Keratinocyte (primary cell): ENCODE measurements at regions not wholly inside any gene's neighbourhood (a gene's known extent, or its start where the extent isn't known, plus 50 kb on each side); places are given as distances from the start of the nearest gene placed in this dataset.
"Not testable (repeated sequence)": the region's sequence is repeated elsewhere in the genome, so short reads cannot be mapped to it uniquely, and the experiment has no call there.

Experiments
- DNase-seq: peaks from one replicate; pipeline ENCODE4 v3.0.0-alpha.2; 2011; ENCODE audit warnings: low read depth, missing footprints, low spot score
- FAIRE-seq: peaks from 2 replicates; lab custom pipeline; 2011; peaks lifted over from hg19 to GRCh38; lab: Jason Lieb, UNC
- H2AFZ ChIP-seq: 2 replicates; pipeline ENCODE4 v1.6.0; 2012; ENCODE audit warnings: low read length, control low read depth, inconsistent platforms; ENCODE audit not compliant: control insufficient read depth
- H3K27ac ChIP-seq: 2 replicates; pipeline ENCODE4 v1.5.1; 2011; ENCODE audit warnings: low read length; ENCODE audit not compliant: control insufficient read depth, insufficient read depth
- H3K27me3 ChIP-seq: 3 replicates; pipeline ENCODE4 v1.6.0; 2011; ENCODE audit warnings: low read length; ENCODE audit not compliant: control insufficient read depth, insufficient read depth; ENCODE audit errors: extremely low read depth
- H3K36me3 ChIP-seq, 2 experiments: 2 replicates in 1 of 2; 3 replicates in 1 of 2; pipeline ENCODE4 v1.5.1; 2011; ENCODE audit warnings: low read length in 2 of 2, mild to moderate bottlenecking in 1 of 2; ENCODE audit not compliant: control insufficient read depth in 2 of 2, insufficient read depth in 2 of 2; ENCODE audit errors: extremely low read depth in 1 of 2
- H3K4me1 ChIP-seq: 3 replicates; pipeline ENCODE4 v1.5.1; 2011; ENCODE audit warnings: low read length; ENCODE audit not compliant: control insufficient read depth, insufficient read depth; ENCODE audit errors: extremely low read depth
- H3K4me2 ChIP-seq: 3 replicates; pipeline ENCODE4 v1.6.0; 2011; ENCODE audit warnings: low read depth, low read length; ENCODE audit not compliant: control insufficient read depth, insufficient read depth; ENCODE audit errors: extremely low read depth
- H3K4me3 ChIP-seq, 3 experiments: fragments of 200-600 bp in 1 of 3; sonication (generic) in 1 of 3; 2 replicates in 2 of 3; 3 replicates in 1 of 3; pipeline ENCODE4 v1.5.1; 2011 to 2016; ENCODE audit warnings: low read length in 3 of 3, mild to moderate bottlenecking in 3 of 3, control low read depth in 2 of 3, inconsistent platforms in 1 of 3, low read depth in 1 of 3, mixed read lengths in 1 of 3, mixed run types in 1 of 3, moderate library complexity in 1 of 3; ENCODE audit not compliant: control insufficient read depth in 2 of 3, insufficient read depth in 2 of 3; ENCODE audit errors: extremely low read depth in 1 of 3
- H3K79me2 ChIP-seq: 2 replicates; pipeline ENCODE4 v1.6.0; 2012; ENCODE audit warnings: low read length; ENCODE audit not compliant: control insufficient read depth, insufficient read depth
- H3K9ac ChIP-seq: 3 replicates; pipeline ENCODE4 v1.6.0; 2011; ENCODE audit warnings: low read length; ENCODE audit not compliant: control insufficient read depth, insufficient read depth; ENCODE audit errors: extremely low read depth
- H3K9me1 ChIP-seq: 3 replicates; pipeline ENCODE4 v1.6.0; 2011; ENCODE audit warnings: low read length; ENCODE audit not compliant: control insufficient read depth, insufficient read depth; ENCODE audit errors: extremely low read depth
- H3K9me3 ChIP-seq: 2 replicates; pipeline ENCODE4 v1.5.1; 2012; ENCODE audit warnings: low read depth, low read length; ENCODE audit not compliant: control insufficient read depth
- H4K20me1 ChIP-seq: 3 replicates; pipeline ENCODE4 v1.6.0; 2011; ENCODE audit warnings: low read length; ENCODE audit not compliant: control insufficient read depth, insufficient read depth; ENCODE audit errors: extremely low read depth
- EZH2 ChIP-seq: IDR thresholded peaks from one replicate; pipeline ENCODE4 v1.6.1; 2012; ENCODE audit warnings: inconsistent platforms, mild to moderate bottlenecking, low read length, moderate library complexity
- dilution Hi-C: fragments of 300-500 bp; cut with MboI; formaldehyde crosslinking; loops from one replicate; pipeline ENCODE4 v1.7.0; 2020; ENCODE audit warnings: low sequenced_read_pairs; ENCODE audit not compliant: extremely low pct_ligation_motif_present
- TF ChIP-seq, protein P1 (sequence below), 3 experiments: IDR thresholded peaks in 1 of 3; conservative IDR thresholded peaks in 1 of 3; optimal IDR thresholded peaks in 1 of 3; 2 replicates in 2 of 3; 3 replicates in 1 of 3; pipeline versions ENCODE3 to v1.5.1; 2011; ENCODE audit warnings: low read length in 3 of 3, mild to moderate bottlenecking in 3 of 3, moderate library complexity in 2 of 3, control low read depth in 1 of 3, inconsistent platforms in 1 of 3; ENCODE audit not compliant: insufficient read depth in 2 of 3; ENCODE audit errors: extremely low read depth in 1 of 3

- Histone ChIP-seq H3K79me2 (no peaks in the 10 kb centered on the region), H3K9me3 (no peaks in the 10 kb centered on the region), H3K27ac (no peak overlapping the region), H3K4me1 (no peaks in the 10 kb centered on the region), H4K20me1 (no peaks in the 10 kb centered on the region), H3K4me2 (no peak overlapping the region), H3K9me1 (no peaks in the 10 kb centered on the region), H2AFZ (no peak overlapping the region), H3K36me3 (no peaks in the 10 kb centered on the region), H3K4me3 (no peak overlapping the region), H3K9ac (no peak overlapping the region), H3K27me3 (no peaks in the 10 kb centered on the region)
- dilution Hi-C loops = no loop called here
- TF ChIP-seq, protein P1, sequence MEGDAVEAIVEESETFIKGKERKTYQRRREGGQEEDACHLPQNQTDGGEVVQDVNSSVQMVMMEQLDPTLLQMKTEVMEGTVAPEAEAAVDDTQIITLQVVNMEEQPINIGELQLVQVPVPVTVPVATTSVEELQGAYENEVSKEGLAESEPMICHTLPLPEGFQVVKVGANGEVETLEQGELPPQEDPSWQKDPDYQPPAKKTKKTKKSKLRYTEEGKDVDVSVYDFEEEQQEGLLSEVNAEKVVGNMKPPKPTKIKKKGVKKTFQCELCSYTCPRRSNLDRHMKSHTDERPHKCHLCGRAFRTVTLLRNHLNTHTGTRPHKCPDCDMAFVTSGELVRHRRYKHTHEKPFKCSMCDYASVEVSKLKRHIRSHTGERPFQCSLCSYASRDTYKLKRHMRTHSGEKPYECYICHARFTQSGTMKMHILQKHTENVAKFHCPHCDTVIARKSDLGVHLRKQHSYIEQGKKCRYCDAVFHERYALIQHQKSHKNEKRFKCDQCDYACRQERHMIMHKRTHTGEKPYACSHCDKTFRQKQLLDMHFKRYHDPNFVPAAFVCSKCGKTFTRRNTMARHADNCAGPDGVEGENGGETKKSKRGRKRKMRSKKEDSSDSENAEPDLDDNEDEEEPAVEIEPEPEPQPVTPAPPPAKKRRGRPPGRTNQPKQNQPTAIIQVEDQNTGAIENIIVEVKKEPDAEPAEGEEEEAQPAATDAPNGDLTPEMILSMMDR (optimal IDR thresholded peaks at IDR 0.05 in 1 of 3, IDR thresholded peaks at IDR 0.05 in 1 of 3, conservative IDR thresholded peaks at IDR 0.05 in 1 of 3; ENCODE audit: extremely low read depth in 1 of 3, insufficient read depth in 2 of 3, low read length in 3 of 3) = no peak
- TF ChIP-seq EZH2 = no peak
- FAIRE-seq (no peak), DNase-seq (no peak)
Observed at GRCh38 chr4:162767083-162767482, 399.6 kb downstream of the NAF1 start.

DNA sequence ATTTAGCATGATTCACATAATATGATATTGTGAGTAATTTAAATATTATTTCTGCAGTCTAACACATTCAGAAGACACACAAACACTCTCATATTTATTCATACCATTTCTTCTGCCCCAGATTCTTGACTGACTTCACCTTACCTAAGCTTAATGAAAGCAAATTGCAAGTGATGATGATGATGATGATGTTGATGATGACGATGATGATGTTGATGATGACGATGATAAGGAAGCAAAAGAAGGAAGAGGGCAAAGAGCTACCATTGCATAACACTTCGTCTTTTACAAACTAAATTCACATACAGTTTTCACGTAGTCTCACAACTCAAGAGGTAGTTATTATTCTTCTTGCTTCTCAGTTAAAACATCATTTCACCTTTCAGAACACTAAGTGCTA is 404.7 kb downstream of the NAF1 start:
- Histone ChIP-seq H3K9ac (no peak overlapping the region), H3K27me3 (no peaks in the 10 kb centered on the region), H3K9me3 (no peaks in the 10 kb centered on the region), H3K79me2 (no peaks in the 10 kb centered on the region), H3K4me3 (no peak overlapping the region), H3K27ac (no peak overlapping the region), H3K9me1 (no peaks in the 10 kb centered on the region), H3K4me2 (no peak overlapping the region), H3K4me1 (no peaks in the 10 kb centered on the region), H3K36me3 (no peaks in the 10 kb centered on the region), H4K20me1 (no peaks in the 10 kb centered on the region), H2AFZ (no peak overlapping the region)
- TF ChIP-seq, protein P1 (optimal IDR thresholded peaks at IDR 0.05 in 1 of 3, IDR thresholded peaks at IDR 0.05 in 1 of 3, conservative IDR thresholded peaks at IDR 0.05 in 1 of 3; ENCODE audit: extremely low read depth in 1 of 3, insufficient read depth in 2 of 3, low read length in 3 of 3) = no peak
- TF ChIP-seq EZH2 = no peak
- dilution Hi-C loops = no loop called here
- FAIRE-seq = no peak
- no peak for DNase-seq

GRCh38 chr4:162740228-162740627 is 426.5 kb downstream of the NAF1 start:
- FAIRE-seq, H3K79me2 ChIP-seq: not testable (repeated sequence)
- dilution Hi-C loops = loop anchor here (5.0 kb wide), 1 partner anchor 33 kb away; no protein-coding TSS in a partner anchor

DNA sequence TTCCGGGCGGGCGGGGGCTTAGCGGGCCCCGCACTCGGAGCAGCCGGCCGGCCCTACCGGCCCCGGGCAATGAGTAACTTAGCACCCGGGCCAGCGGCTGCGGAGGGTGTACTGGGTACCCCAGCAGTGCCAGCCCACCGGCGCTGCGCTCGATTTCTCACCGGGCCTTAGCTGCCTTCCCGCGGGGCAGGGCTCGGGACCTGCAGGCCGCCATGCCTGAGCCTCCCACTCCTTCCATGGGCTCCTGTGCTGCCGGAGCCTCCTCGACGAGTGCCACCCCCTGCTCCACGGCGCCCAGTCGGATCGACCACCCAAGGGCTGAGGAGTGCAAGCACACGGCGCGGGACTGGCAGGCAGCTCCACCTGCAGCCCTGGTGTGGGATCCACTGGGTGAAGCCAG is 427.1 kb downstream of the NAF1 start:
- H3K9me1 ChIP-seq, H3K4me3 ChIP-seq, H3K27me3 ChIP-seq, FAIRE-seq, H3K4me2 ChIP-seq, H3K9ac ChIP-seq, H4K20me1 ChIP-seq, H3K79me2 ChIP-seq, dilution Hi-C loops, H3K4me1 ChIP-seq, DNase-seq, H3K36me3 ChIP-seq, H3K27ac ChIP-seq, H3K9me3 ChIP-seq, H2AFZ ChIP-seq: not testable (repeated sequence)

More at GRCh38 chr4:162740228-162740627, 426.5 kb downstream of the NAF1 start:
- DNase-seq, H4K20me1 ChIP-seq, H3K27me3 ChIP-seq, H3K4me3 ChIP-seq, H3K36me3 ChIP-seq, H3K9ac ChIP-seq, H3K27ac ChIP-seq, H3K4me1 ChIP-seq, H2AFZ ChIP-seq, H3K9me3 ChIP-seq, H3K4me2 ChIP-seq, H3K9me1 ChIP-seq: not testable (repeated sequence)
